Lower leg skin (tissue), 4 donors: ENCODE measurements at regions not wholly inside any gene's neighbourhood (a gene's known extent, or its start where the extent isn't known, plus 50 kb on each side); places are given as distances from the start of the nearest gene placed in this dataset.

Experiments
- DNase-seq, 2 donors: peaks; one replicate each; pipeline ENCODE4 v3.0.0-alpha.2; 2019; ENCODE audit warnings: low spot score in 2 of 2
- H3K4me3 ChIP-seq: fragments of 200-600 bp; sonication (generic); 2 replicates; pipeline ENCODE4 v1.5.1; 2017; ENCODE audit warnings: mild to moderate bottlenecking, low read depth; ENCODE audit not compliant: poor library complexity, severe bottlenecking
- CTCF ChIP-seq, 3 donors: fragments of 450-650 bp; IDR thresholded peaks; one replicate each; pipeline ENCODE4 v1.5.1; 2016; ENCODE audit warnings: antibody characterized with exemption in 3 of 3, mild to moderate bottlenecking in 3 of 3, moderate library complexity in 2 of 3
- POLR2A ChIP-seq, 2 donors: fragments of 450-650 bp; IDR thresholded peaks; one replicate each; pipeline ENCODE4 v1.6.1; 2016 to 2017; ENCODE audit warnings: antibody characterized with exemption in 2 of 2, mild to moderate bottlenecking in 1 of 2, moderate library complexity in 1 of 2
- WGBS, 2 donors: methylation state at CpG; one replicate each; pipeline ENCODE4 v1.1.5; 2018; 5-methylcytosine and 5-hydroxymethylcytosine counted together
- intact Hi-C: fragments of 100-400 bp; cut with DNase I; formaldehyde crosslinking; loops from one replicate; pipeline ENCODE4 v1.15.0; 2023; ENCODE audit warnings: low total_unique reads

- no peak for DNase-seq
- 52 to 54% methylated on average over 1 of the region's 1 CpG for WGBS, 2 donors
- TF ChIP-seq POLR2A (IDR thresholded peaks at IDR 0.05) = no peak
- no peak for TF ChIP-seq CTCF (IDR thresholded peaks at IDR 0.05)
- intact Hi-C loops = no loop called here
- H3K4me3 ChIP-seq = no peak overlapping the region
Observed at GRCh38 chr12:78584695-78585094, 279.9 kb upstream of the SYT1 start.

- 98% methylated on average over 2 of the region's 2 CpGs for WGBS, 2 donors
- no peak for DNase-seq
- TF ChIP-seq POLR2A (IDR thresholded peaks at IDR 0.05) (no peak), CTCF (IDR thresholded peaks at IDR 0.05) (no peak)
- H3K4me3 ChIP-seq = no peak overlapping the region
- intact Hi-C loops = no loop called here
Observed at GRCh38 chr12:78585132-78585531, 279.4 kb upstream of the SYT1 start.

GRCh38 chr12:78586790-78587189, 277.8 kb upstream of the SYT1 start:
- WGBS, 2 donors = 100% methylated on average over 1 of the region's 1 CpG
- TF ChIP-seq POLR2A (IDR thresholded peaks at IDR 0.05) = no peak
- TF ChIP-seq CTCF (IDR thresholded peaks at IDR 0.05) = no peak
- H3K4me3 ChIP-seq = no peak overlapping the region
- DNase-seq = no peak
- intact Hi-C loops = no loop called here

- WGBS, 2 donors = 55 to 80% methylated on average over 3 of the region's 3 CpGs
- intact Hi-C loops = no loop called here
- TF ChIP-seq CTCF (IDR thresholded peaks at IDR 0.05) = no peak
- no peak for TF ChIP-seq POLR2A (IDR thresholded peaks at IDR 0.05)
- H3K4me3 ChIP-seq = no peak overlapping the region
- no peak for DNase-seq
Observed at GRCh38 chr12:78599366-78599765, 265.2 kb upstream of the SYT1 start.

- 95 to 96% methylated on average over 1 of the region's 1 CpG for WGBS, 2 donors
- no peak for TF ChIP-seq CTCF (IDR thresholded peaks at IDR 0.05)
- no peak for TF ChIP-seq POLR2A (IDR thresholded peaks at IDR 0.05)
- no peak for DNase-seq
- no peak overlapping the region for H3K4me3 ChIP-seq
- intact Hi-C loops = no loop called here
Observed at GRCh38 chr12:78600541-78600940, 264.0 kb upstream of the SYT1 start.

GRCh38 chr12:78611504-78611903, 253.1 kb upstream of the SYT1 start:
- intact Hi-C loops = no loop called here
- no peak for DNase-seq

More at GRCh38 chr12:78611504-78611903, 253.1 kb upstream of the SYT1 start:
- no peak for TF ChIP-seq CTCF (IDR thresholded peaks at IDR 0.05)
- H3K4me3 ChIP-seq = no peak overlapping the region
